ENCODE measurements at regions not wholly inside any gene's neighbourhood (a gene's known extent, or its start where the extent isn't known, plus 50 kb on each side); places are given as distances from the start of the nearest gene placed in this dataset.
A peak's percentile ranks its signal among the peaks of the same experiment; 100 is the strongest.

DNA sequence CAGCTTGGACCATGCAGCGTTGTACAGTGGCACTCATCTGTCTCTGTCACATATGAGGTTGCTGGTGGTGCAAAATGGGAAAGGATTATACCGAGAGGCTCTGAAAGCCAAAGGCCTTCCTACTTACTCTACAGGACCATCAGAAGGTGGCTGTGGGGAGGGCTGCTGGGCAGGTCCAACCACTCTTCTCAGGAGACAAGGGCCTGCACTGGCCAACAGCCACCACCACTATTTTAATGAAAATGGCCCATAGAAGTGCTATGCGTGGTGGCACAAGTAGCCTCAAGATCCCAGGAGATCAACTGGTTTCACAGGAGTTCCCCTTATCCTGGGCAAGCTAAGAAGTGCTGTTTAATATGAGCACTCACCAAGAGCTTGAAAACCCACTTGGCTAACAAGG is 52.3 kb downstream of the MRPL57 start:
- H3K4me3 ChIP-seq (ENCODE audit: low read length): no peak overlapping the region
- no peaks in the 10 kb centered on the region for H3K27me3 ChIP-seq (ENCODE audit: control insufficient read depth, insufficient read depth, low read length)
- no peaks in the 10 kb centered on the region for H3K4me1 ChIP-seq (ENCODE audit: control insufficient read depth, insufficient read depth, low read length)
- no peaks in the 10 kb centered on the region for H3K9me3 ChIP-seq (ENCODE audit: control insufficient read depth, low read length)
- no peaks in the 10 kb centered on the region for H3K36me3 ChIP-seq (ENCODE audit: control insufficient read depth, insufficient read depth, low read length)
- H3K9ac ChIP-seq (ENCODE audit: low read length): no peak overlapping the region

DNA sequence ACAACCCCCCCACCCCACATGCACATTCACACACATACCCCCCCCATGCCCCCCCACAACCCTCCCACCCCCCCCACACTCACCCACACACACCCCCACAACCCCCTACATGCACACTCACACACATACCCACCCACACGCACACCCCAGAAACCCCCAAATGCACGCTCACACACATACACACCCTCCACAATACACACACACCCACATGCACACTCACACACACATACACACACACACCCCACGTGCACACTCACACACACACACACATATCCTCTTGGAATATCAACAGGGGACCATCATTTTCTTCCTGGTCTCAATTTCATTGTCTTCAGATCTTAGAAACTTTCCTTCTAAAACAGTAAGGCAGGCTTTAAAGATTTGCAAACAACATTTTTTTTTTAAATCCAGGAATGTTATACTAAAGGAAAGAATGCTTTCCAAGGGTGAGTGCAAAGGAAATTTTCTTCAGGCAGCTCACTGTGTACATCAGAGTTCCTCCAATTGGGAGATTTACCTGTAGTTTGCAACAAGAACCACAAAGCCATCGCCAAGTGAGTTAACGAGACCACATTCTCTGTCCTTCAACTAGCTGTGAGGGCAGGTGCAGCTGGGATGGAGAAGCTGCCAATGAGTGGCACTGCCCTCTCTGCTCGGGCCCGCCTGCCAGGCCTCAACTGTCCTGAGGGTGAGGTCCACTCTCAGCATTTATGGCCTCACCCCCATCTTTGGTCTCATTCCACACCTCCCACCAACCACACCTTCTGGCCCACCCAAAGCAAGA is 53.0 kb downstream of the MRPL57 start:
- Histone ChIP-seq H3K4me1 (ENCODE audit: control insufficient read depth, insufficient read depth, low read length) (no peaks in the 10 kb centered on the region), H3K4me3 (ENCODE audit: low read length) (no peak overlapping the region), H3K9me3 (ENCODE audit: control insufficient read depth, low read length) (no peaks in the 10 kb centered on the region), H3K36me3 (ENCODE audit: control insufficient read depth, insufficient read depth, low read length) (no peaks in the 10 kb centered on the region), H3K9ac (ENCODE audit: low read length) (no peak overlapping the region), H3K27me3 (ENCODE audit: control insufficient read depth, insufficient read depth, low read length) (no peaks in the 10 kb centered on the region)

DNA sequence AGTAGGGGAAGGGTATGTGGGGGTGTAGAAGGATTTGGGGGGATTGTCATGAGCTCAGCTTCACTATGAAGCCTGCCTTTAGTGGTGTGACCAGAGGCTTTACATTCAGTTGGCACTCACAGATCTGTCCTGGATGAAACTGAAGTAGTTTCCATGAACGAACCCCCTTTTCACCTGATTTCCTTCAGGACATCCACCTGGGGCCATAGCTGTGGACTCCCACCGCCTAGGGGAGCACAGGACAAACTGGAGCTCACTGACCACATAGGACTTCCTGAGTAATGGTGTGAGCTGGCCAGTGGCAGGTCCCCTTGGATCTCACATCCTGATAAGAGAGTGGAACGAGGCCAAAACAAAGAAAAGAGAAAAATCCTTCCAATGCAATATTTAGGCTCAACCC is 54.1 kb downstream of the MRPL57 start:
- no peak overlapping the region for H3K4me3 ChIP-seq (ENCODE audit: low read length)
- no peak overlapping the region for H3K9ac ChIP-seq (ENCODE audit: low read length)
- H3K36me3 ChIP-seq (ENCODE audit: control insufficient read depth, insufficient read depth, low read length): no peaks in the 10 kb centered on the region
- no peaks in the 10 kb centered on the region for H3K9me3 ChIP-seq (ENCODE audit: control insufficient read depth, low read length)
- no peaks in the 10 kb centered on the region for H3K27me3 ChIP-seq (ENCODE audit: control insufficient read depth, insufficient read depth, low read length)
- H3K4me1 ChIP-seq (ENCODE audit: control insufficient read depth, insufficient read depth, low read length): no peaks in the 10 kb centered on the region

DNA sequence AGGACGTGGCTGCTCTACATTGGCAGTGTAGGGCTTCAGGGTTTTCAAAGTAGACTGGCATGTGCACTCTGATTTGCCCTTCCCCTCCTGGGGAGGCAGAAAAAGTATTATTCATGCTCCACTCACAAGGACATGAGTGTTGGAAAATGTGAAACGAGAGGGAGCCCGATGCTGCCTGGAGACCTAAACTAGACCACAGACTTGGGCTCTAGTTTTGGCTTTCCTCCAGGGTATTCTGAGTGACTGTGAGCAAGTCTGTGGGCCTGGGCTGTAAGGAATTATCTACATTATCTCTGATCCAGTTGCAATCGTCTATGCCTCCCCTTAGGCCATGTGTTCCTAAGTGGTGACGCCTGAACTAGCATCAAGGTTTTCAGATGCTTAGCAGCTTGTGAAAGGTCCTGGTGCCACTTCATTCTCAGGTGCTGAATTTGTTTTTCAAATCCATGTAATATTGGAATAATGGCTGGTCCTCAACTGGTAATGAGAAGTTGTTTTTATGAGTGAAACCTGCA is 55.0 kb downstream of the MRPL57 start:
- Histone ChIP-seq H3K27me3 (ENCODE audit: control insufficient read depth, insufficient read depth, low read length) (no peaks in the 10 kb centered on the region), H3K4me3 (ENCODE audit: low read length) (no peak overlapping the region), H3K4me1 (ENCODE audit: control insufficient read depth, insufficient read depth, low read length) (no peaks in the 10 kb centered on the region), H3K36me3 (ENCODE audit: control insufficient read depth, insufficient read depth, low read length) (no peaks in the 10 kb centered on the region), H3K9ac (ENCODE audit: low read length) (no peak overlapping the region), H3K9me3 (ENCODE audit: control insufficient read depth, low read length) (no peaks in the 10 kb centered on the region)

DNA sequence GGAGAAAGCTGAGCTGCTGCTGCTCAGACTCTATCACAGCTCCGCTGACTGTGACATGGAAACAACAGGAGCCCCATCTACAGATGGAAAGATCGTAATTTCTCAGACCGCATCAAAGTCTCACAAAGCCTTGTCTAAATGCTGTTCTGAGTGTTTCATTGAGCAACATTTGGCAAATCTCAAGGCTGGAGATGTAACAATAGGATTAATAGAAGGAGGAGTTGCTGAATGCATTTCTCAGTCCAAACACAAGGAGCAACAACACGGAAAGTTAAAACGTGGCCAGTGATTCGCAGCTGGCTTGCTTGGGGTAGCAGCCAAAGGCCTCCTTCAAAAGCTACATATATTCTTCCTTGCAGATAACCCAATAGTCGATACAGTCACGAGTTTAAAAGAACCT is 55.7 kb downstream of the MRPL57 start:
- H3K4me1 ChIP-seq (ENCODE audit: control insufficient read depth, insufficient read depth, low read length): no peaks in the 10 kb centered on the region
- no peak overlapping the region for H3K9ac ChIP-seq (ENCODE audit: low read length)
- H3K4me3 ChIP-seq (ENCODE audit: low read length): no peak overlapping the region
- H3K27me3 ChIP-seq (ENCODE audit: control insufficient read depth, insufficient read depth, low read length): no peaks in the 10 kb centered on the region
- no peaks in the 10 kb centered on the region for H3K36me3 ChIP-seq (ENCODE audit: control insufficient read depth, insufficient read depth, low read length)
- no peaks in the 10 kb centered on the region for H3K9me3 ChIP-seq (ENCODE audit: control insufficient read depth, low read length)

DNA sequence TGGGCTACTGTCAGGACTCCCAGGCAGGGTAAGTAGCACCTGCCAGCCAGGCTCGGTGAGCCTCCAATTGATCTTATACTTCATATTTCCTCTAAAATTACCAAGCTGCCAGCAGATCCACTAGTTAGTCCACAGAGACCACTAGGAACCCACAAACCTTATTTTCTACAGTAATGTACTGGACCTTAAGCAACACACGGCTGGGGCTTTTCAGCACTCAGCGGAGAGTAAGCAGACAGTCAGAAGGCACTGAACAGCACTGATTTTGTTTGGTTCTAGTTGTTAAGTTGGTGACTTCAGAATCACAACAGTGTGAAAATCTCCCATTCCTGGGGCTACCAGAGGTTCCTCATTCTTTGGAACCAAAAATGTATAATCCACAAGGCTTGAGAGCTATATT is 56.1 kb downstream of the MRPL57 start:
- H3K4me3 ChIP-seq (ENCODE audit: low read length): no peak overlapping the region
- no peaks in the 10 kb centered on the region for H3K4me1 ChIP-seq (ENCODE audit: control insufficient read depth, insufficient read depth, low read length)

DNA sequence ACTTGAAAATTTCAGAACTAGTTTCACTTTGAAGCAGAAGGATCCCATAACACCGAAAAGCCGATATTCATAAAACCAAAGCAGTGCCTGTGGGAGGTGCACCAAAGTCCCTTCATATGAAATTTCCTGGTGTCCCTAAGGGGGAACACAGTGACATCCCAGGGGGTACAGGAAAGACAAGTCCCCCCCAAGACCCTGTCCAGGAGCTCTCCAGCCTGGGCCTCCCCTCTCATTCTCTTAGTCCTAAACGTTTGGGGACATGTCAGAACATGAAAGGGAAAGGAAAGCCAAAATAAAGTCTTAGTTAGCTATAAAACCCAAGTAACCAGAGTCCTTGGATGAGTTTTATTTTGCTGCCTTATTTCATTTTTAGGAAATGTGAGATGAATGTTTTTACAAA is 56.6 kb downstream of the MRPL57 start:
- Histone ChIP-seq H3K27me3 (ENCODE audit: control insufficient read depth, insufficient read depth, low read length) (no peaks in the 10 kb centered on the region), H3K4me1 (ENCODE audit: control insufficient read depth, insufficient read depth, low read length) (no peaks in the 10 kb centered on the region), H3K9ac (ENCODE audit: low read length) (peak overlapping the region; percentile 22), H3K36me3 (ENCODE audit: control insufficient read depth, insufficient read depth, low read length) (no peaks in the 10 kb centered on the region), H3K4me3 (ENCODE audit: low read length) (no peak overlapping the region), H3K9me3 (ENCODE audit: control insufficient read depth, low read length) (no peaks in the 10 kb centered on the region)

More for the DNA sequence above, 56.1 kb downstream of the MRPL57 start:
- H3K9me3 ChIP-seq (ENCODE audit: control insufficient read depth, low read length): no peaks in the 10 kb centered on the region
- H3K9ac ChIP-seq (ENCODE audit: low read length): no peak overlapping the region
- no peaks in the 10 kb centered on the region for H3K27me3 ChIP-seq (ENCODE audit: control insufficient read depth, insufficient read depth, low read length)
- H3K36me3 ChIP-seq (ENCODE audit: control insufficient read depth, insufficient read depth, low read length): no peaks in the 10 kb centered on the region

DNA sequence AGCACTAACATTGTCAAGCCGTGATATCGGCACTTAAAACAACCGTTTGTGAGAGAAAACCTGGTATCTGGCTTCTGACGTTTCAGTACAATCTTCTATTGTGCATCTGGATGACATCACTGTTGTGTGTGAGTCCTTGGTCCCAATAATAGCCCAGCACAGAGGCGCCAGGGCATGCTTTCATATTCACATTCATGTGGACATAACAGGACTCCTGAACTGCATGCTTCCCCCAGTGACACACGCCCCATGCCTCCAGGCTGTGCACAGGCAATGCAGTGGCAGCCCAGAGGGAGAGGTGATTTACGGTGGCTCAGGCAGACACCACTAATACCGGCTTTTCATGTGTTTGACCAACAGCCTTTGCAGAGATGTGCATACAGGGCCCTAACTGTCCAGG is 58.1 kb downstream of the MRPL57 start:
- no peaks in the 10 kb centered on the region for H3K4me1 ChIP-seq (ENCODE audit: control insufficient read depth, insufficient read depth, low read length)
- H3K27me3 ChIP-seq (ENCODE audit: control insufficient read depth, insufficient read depth, low read length): no peaks in the 10 kb centered on the region
- H3K9ac ChIP-seq (ENCODE audit: low read length): no peak overlapping the region
- H3K9me3 ChIP-seq (ENCODE audit: control insufficient read depth, low read length): no peaks in the 10 kb centered on the region
- H3K4me3 ChIP-seq (ENCODE audit: low read length): no peak overlapping the region
- H3K36me3 ChIP-seq (ENCODE audit: control insufficient read depth, insufficient read depth, low read length): no peaks in the 10 kb centered on the region

DNA sequence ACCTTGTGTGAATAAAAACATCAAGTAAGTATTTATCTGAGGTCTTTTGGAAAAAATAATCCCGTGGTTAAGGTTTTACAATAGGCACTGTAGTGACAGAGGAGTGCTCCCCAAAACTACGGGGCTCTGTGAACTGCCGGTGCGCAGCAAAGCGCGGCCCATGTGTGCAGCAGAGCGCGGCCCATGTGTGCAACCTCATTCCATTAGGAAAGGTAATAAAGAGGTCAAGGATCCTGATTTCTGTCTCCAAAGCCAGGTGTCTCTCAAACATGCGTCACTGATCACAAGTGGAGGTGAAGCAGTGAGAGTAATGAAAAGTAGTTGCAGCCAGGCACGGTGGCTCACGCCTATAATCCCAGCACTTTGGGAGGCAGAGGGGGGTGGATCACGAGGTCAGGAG is 58.7 kb downstream of the MRPL57 start:
- no peaks in the 10 kb centered on the region for H3K36me3 ChIP-seq (ENCODE audit: control insufficient read depth, insufficient read depth, low read length)
- no peak overlapping the region for H3K9ac ChIP-seq (ENCODE audit: low read length)
- no peaks in the 10 kb centered on the region for H3K4me1 ChIP-seq (ENCODE audit: control insufficient read depth, insufficient read depth, low read length)
- no peaks in the 10 kb centered on the region for H3K9me3 ChIP-seq (ENCODE audit: control insufficient read depth, low read length)
- no peak overlapping the region for H3K4me3 ChIP-seq (ENCODE audit: low read length)
- H3K27me3 ChIP-seq (ENCODE audit: control insufficient read depth, insufficient read depth, low read length): no peaks in the 10 kb centered on the region

DNA sequence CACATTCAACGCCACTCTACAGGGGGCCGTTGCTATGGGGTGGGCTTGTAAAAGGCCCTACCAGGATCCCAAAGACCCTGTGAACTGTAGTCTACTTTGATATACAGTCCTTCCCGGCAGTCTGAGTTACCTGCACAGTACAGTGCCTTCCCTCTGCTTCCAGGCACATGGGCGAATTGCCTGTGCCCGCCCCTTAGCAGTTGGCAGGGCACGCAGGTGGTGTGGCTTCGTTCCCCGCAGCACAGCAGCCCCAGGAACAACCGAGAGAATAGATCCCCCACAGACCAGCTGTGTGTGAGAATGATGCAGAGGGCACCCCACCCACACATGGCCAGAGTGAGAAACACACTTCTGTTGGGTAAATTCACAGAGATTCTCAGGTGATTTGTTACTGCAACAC is 60.6 kb downstream of the MRPL57 start:
- H3K4me1 ChIP-seq (ENCODE audit: control insufficient read depth, insufficient read depth, low read length): no peaks in the 10 kb centered on the region
- H3K27me3 ChIP-seq (ENCODE audit: control insufficient read depth, insufficient read depth, low read length): no peaks in the 10 kb centered on the region
- no peak overlapping the region for H3K4me3 ChIP-seq (ENCODE audit: low read length)
- no peaks in the 10 kb centered on the region for H3K9me3 ChIP-seq (ENCODE audit: control insufficient read depth, low read length)
- no peaks in the 10 kb centered on the region for H3K36me3 ChIP-seq (ENCODE audit: control insufficient read depth, insufficient read depth, low read length)
- no peak overlapping the region for H3K9ac ChIP-seq (ENCODE audit: low read length)

DNA sequence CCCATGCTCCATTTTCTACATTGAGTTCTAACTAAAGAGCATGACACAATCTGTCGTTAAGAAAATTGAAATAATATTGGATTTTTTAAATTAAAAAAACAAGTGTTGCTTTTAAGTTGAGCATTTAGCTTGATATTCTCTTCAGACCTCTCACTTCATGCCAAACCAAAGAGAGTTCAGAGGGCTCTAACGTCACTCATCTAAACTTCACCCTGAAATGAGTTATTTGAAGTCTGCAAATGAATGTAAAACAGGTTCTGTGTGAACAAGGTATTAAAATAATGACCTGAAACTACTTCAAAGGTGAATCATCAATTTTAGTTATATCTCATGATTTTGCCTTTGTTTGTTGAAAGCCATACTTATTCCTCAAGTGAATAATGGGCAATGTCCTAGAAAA is 61.8 kb downstream of the MRPL57 start:
- H3K27me3 ChIP-seq (ENCODE audit: control insufficient read depth, insufficient read depth, low read length): no peaks in the 10 kb centered on the region
- H3K36me3 ChIP-seq (ENCODE audit: control insufficient read depth, insufficient read depth, low read length): no peaks in the 10 kb centered on the region
- no peaks in the 10 kb centered on the region for H3K9me3 ChIP-seq (ENCODE audit: control insufficient read depth, low read length)
- H3K4me3 ChIP-seq (ENCODE audit: low read length): no peak overlapping the region
- H3K9ac ChIP-seq (ENCODE audit: low read length): no peak overlapping the region
- no peaks in the 10 kb centered on the region for H3K4me1 ChIP-seq (ENCODE audit: control insufficient read depth, insufficient read depth, low read length)

DNA sequence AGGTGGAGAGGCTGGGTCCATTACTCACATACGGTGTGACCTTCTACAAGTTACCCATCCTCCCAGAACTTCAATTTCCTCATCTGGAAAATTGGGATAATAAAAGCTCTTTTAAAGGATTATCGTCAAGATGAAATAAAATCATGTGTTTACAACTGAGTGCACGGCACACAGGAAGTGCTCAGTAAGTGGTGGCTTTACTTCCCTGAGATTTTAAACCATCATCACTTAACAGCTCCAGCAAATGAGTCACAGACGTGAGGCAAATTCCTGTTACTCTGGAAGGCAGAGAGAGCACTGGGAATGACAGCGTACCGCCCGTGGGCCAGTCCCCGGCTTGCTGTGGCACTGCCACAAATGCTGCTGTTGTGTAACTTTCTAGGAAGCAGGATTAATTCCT is 64.1 kb downstream of the MRPL57 start:
- Histone ChIP-seq H3K4me3 (ENCODE audit: low read length) (no peak overlapping the region), H3K9me3 (ENCODE audit: control insufficient read depth, low read length) (no peaks in the 10 kb centered on the region), H3K4me1 (ENCODE audit: control insufficient read depth, insufficient read depth, low read length) (no peaks in the 10 kb centered on the region), H3K36me3 (ENCODE audit: control insufficient read depth, insufficient read depth, low read length) (no peaks in the 10 kb centered on the region), H3K9ac (ENCODE audit: low read length) (no peak overlapping the region), H3K27me3 (ENCODE audit: control insufficient read depth, insufficient read depth, low read length) (no peaks in the 10 kb centered on the region)

DNA sequence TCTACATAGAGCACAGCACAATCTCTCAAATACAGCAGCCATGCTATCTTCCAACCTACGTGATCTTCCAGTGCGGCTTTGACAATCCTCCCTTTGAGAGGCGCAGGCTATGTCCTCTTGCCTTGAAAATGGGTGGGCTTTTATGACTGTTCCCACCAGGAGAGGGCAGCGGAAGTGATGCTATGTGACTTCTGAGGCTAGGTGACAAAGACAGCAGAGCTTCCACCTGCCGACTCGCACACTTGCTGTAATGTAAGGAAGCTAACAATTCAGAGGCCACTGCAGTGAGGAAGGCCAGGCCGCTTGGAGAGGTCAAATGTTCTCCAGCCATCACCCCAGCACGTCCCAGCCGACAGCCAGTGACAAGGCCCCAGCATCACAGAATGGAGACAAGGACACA is 65.8 kb downstream of the MRPL57 start:
- H3K27me3 ChIP-seq (ENCODE audit: control insufficient read depth, insufficient read depth, low read length): no peaks in the 10 kb centered on the region
- no peak overlapping the region for H3K9ac ChIP-seq (ENCODE audit: low read length)
- no peaks in the 10 kb centered on the region for H3K4me1 ChIP-seq (ENCODE audit: control insufficient read depth, insufficient read depth, low read length)
- no peaks in the 10 kb centered on the region for H3K36me3 ChIP-seq (ENCODE audit: control insufficient read depth, insufficient read depth, low read length)
- no peak overlapping the region for H3K4me3 ChIP-seq (ENCODE audit: low read length)
- H3K9me3 ChIP-seq (ENCODE audit: control insufficient read depth, low read length): no peaks in the 10 kb centered on the region

Data from mucosa of stomach (tissue), 1 donor.